HG03442 (cell line): ENCODE measurements at regions not wholly inside any gene's neighbourhood (a gene's known extent, or its start where the extent isn't known, plus 50 kb on each side); places are given as distances from the start of the nearest gene placed in this dataset.

Experiments used
- ATAC-seq: cut with Tn5 transposase; IDR thresholded peaks from one replicate; pipeline ENCODE4 v1.9.1; 2021; ENCODE audit warnings: mild to moderate bottlenecking, moderate library complexity; ENCODE audit not compliant: unreplicated experiment

DNA sequence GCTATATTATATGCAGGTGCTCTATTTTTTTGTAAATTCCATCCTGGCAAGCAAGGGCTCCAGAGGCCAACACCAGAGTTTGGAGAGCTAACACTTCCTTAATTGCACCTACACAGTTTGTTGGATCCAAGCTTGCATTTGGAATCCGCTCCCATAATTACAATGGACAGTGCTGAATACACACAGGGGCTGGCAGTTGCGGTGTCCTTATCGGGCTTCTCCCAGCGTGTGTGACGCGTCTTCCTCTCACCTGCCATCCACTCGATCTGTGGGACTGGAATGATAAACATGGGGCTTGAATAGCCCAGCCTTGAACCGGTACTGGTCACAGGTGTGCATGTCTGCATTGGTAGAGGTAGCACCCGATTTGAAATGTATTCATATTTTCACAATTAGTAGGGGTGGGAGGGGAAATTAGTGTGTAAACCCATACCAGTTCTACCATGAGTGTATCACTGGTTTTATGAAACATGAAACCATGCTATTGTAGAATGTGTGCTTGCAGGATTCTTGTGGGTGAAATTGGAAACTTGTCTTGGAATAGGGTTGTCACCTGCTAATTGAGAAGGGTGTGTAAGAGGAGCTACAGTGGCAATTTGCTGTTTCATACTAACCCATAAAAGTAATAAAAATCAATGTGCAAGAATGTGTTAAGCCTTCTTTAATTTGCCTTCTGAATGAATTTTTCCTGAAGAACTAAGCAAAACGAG is 316.5 kb downstream of the WDR11 start:
- no peak for ATAC-seq

DNA sequence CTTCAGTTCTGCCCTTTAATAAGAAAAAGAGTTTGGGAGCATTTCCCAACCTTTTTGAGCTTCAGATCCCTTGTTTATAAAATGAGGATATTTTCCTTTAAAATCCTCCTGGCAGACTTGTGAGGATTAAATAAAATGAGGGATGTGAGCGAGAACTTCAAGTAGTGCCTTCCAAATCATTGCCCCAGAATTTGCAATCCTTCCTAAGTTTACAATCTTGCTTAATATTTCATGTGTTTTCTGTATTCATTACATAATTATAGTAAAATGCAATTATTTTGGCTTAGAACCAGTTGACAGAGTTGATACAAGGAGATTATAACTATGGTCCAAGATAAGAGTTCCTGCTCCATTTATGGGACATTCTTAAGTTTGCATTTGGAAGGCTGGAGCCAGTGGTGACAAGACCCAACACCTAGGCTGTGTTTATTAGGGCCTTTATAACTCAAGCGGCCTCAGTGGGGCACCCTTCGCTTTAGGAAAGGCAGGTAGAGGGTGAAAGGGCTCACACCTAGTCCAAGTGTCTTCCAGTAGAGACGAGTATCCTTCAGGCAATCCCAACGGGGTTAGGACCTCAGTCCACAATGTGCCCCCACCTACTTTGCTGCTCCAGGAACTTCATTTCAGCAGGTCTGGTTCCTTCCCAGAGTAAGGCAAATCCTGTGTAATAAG is 317.5 kb downstream of the WDR11 start:
- no peak for ATAC-seq

- ATAC-seq = no peak
These were observed 318.2 kb downstream of the WDR11 start for GRCh38 chr10:121169406-121169805.

DNA sequence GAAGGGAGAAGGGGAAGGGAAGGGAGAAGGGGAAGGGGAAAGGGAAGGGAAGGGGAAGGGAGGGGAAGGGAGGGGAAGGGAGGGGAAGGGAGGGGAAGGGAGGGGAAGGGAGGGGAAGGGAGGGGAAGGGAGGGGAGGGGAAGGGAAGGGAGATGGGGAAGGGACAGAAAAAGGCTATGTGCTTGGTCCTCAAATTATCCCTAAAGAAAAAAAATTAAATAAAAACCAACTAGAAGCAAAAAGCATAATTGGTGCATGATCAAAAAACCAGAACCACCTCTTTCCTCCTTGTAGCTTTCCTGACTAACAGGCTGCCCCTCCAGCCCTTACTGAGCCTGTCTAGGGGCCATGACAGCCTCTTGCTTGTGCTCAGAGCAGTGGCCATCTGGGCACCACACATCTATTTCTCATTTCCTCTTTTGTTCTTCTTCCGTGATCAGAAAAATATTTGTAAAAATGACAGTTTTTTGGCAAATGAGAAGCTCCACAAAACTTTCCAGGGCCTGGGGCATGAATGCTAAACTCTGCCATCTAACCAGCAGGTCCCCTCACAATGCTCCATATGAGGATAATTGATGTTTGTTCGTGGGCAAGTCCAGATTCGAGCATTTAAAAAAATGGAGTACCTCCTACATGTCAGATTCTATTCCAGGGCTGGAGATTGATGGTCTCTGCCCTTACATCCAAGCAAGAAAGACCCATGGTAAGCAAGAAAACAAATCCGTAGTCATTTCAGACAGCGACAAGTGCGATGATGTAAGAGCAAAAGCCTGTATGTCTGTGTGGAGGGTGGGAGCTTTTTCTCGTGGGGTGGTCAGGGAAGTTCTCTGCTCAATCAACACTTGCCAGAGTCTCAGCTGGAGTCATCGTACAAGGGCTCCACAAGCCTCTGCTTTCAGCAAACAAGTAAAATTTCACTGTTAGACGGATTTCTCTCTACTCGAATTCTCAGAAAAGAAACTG is 320.9 kb downstream of the WDR11 start:
- no peak for ATAC-seq

DNA sequence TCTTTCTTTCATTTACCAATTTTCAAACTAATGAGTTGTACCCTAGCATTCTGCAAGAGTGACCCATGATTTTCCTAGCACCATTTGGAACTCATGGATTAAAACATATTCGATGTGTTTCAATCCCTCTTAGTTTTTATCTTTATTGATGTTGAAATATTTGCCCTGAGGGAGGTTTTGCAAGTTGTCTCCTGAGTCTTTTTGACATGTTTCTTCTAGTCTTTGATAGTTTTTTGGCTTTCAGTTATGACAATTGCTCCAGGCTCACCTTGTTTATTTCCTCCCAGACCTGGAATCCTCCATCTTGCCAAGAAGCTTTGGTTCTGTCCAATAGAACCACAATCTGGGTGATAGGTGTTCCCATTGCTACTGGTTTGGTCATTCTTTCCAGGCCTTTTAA is 327.8 kb downstream of the WDR11 start:
- no peak for ATAC-seq

DNA sequence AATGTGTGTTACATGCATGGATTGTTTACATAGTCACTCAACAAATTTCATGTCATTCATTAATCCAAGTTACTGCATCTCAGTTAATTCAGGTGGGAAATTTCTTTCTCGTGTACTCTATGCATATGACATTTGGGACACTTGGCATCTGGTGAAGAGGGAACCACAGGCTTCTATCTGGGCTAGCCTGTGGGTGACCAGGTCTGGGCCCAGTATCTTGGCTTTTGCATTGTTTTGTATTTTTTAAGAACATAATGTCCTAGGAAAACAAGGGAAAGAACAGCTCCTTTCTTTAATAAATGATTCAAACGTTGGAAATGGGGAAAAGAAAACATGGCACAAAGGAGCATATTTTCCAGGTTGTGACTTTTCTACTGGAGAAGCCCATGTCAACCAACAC is 331.1 kb downstream of the WDR11 start:
- ATAC-seq = no peak

- no peak for ATAC-seq
These were observed 332.1 kb downstream of the WDR11 start for GRCh38 chr10:121183236-121183635.

GRCh38 chr10:121183707-121184106 is 332.5 kb downstream of the WDR11 start:
- ATAC-seq = no peak

GRCh38 chr10:121185816-121186455 is 334.8 kb downstream of the WDR11 start:
- no peak for ATAC-seq

GRCh38 chr10:121187391-121187790 is 336.2 kb downstream of the WDR11 start:
- no peak for ATAC-seq

GRCh38 chr10:121188005-121188404 is 336.8 kb downstream of the WDR11 start:
- ATAC-seq = no peak

- no peak for ATAC-seq
These were observed 337.9 kb downstream of the WDR11 start for GRCh38 chr10:121189066-121189465.

DNA sequence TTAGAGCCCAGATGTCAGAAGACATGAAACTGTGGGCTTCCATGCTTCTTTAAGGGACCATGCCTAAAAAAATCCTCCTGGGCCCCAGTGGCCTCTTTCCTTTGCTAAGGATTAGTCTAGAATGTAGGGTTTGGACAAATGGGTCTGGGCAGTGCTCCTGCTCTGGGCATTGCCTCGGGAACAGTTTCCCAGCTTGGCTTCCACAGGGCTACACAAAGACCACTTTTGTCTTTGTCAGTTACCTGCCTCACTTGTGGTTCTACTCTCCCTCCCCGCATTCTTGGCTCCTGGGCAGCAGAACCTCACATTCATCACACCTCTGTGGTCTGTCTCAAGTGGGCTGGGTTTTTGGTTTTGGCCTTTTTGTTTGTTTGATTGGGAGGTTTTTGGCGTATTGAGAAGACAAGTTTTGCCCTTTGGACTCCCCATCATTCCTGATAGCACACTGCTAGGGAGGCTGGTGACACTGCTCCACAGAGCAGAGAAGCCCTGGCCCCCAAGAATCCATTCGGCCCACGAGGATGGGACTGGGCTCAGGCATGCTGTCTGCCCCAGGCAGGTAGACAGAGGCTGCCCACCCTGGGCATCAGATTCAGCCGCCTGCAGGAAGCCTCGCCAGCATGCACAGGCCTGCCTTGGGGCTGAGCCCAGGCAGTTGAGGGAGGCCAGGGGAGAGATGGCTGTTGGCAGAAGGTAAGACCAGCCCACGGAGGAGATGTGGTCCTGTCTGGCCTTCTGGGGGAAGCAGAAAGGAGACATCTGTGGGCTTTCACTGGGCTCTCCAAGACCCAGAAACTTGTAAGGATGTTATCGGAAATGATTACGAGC is 343.7 kb downstream of the WDR11 start:
- ATAC-seq = no peak

- ATAC-seq = no peak
These were observed 344.4 kb downstream of the WDR11 start for GRCh38 chr10:121195524-121195910.

DNA sequence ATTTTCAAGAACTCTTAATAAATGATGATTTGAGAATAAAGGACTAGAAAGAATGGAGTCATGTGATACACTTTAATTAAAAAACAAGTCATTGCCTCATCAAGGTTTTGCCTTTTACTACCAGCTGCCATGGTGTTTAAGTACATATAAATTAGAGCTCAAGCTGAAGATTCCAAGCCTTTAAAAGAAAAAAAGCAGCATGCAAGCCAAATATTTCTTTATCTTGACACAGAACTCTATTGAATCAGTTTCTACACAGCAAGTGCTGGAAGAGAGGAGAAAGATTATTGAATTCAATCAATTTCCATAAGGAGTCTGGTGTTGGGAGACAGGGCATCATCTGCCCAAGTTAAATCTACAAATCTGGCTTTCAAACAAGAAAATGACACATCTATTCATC is 347.9 kb downstream of the WDR11 start:
- ATAC-seq = no peak

DNA sequence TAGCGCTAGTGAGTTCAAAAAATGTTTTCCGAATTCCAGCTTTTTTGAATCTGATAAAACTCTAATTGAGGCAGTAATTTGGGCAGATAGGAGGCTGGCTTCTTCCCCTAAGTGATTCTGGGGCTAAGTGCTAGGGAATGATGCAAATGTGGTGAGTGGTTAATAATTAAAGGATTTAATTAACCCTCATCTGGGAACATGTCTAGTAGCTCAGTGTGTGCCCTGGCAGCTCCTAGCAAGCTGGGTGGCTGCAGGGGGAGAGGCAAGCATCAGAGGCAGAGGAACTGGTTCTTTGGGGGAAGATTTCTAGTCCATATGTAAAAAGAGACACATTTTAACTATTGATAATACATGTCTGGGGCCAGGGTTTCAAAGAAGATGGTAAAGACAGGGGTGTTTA is 354.5 kb downstream of the WDR11 start:
- no peak for ATAC-seq

- no peak for ATAC-seq
These were observed 360.3 kb downstream of the WDR11 start for GRCh38 chr10:121211446-121211845.

DNA sequence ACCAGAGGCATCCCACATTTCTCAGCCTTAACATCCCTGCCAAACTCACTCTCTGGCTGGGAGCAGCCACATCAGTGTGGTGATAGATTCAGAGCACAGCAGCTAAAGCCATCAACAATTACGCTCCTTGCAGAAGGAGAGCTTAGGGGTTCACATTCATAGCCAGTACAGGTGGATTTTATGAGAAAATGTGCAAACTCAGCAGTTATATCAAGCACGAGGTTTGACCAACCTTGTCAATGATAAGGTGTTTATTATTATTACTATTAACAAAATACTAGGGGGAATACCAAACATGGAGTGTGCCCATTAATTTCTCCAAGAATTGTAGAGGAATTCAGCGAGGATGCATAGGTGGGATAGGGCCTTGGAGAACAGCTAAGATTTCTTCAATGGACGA is 362.3 kb downstream of the WDR11 start:
- ATAC-seq = no peak

GRCh38 chr10:121216295-121216694 is 365.1 kb downstream of the WDR11 start:
- ATAC-seq = no peak

GRCh38 chr10:121216721-121217181 is 365.6 kb downstream of the WDR11 start:
- no peak for ATAC-seq
